ENCODE measurements at regions not wholly inside any gene's neighbourhood (a gene's known extent, or its start where the extent isn't known, plus 50 kb on each side); places are given as distances from the start of the nearest gene placed in this dataset.

DNA sequence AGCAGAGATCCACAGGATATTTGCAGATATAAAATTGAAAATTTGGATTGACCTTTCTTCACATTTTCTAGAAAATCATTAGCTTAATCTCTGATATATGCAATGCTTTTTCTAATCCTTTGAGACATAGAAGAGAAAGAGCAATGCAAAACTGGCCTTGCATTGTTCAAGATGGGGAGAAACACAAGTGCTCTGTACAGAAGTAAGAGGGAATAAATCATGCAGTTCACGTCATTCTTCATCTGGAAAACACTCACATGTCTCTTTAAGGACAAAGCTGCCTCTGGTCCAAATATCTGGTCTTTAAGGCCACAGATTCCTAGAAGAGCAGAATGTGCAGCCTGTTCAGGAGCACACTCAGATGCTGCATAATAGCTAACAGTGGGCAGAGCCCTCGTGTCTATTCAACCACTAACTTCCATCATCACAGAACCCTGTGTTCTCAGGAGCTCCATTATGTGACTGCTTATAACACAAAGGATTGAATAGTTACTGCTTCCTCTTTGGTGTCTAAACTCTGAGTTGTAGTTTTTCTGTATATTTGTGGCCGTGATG is 277.5 kb downstream of the PLK2 start:
- CTCF ChIA-PET: no interaction called here
- intact Hi-C loops (cut with micrococcal nuclease; ENCODE audit: unreplicated experiment): loop anchor here (10.0 kb wide), 2 partner anchors 108 to 688 kb away; no protein-coding TSS in a partner anchor
- Histone ChIP-seq H3K4me3 (ENCODE audit: low read depth in 2 of 2, low read length in 2 of 2) (no peak overlapping the region), H3K36me3 (ENCODE audit: control insufficient read depth, insufficient read depth, low read length) (no peaks in the 10 kb centered on the region; the same call in 1 of the 2 replicates), H3K9me3 (ENCODE audit: control insufficient read depth, insufficient read depth, low read depth, low read length) (no peaks in the 10 kb centered on the region), H3K4me1 (ENCODE audit: control insufficient read depth, insufficient read depth, low read length) (peaks cover 51% of the 10 kb centered on the region), H3K27ac (ENCODE audit: low read length) (peak overlapping the region; percentile 100), H3K27me3 (ENCODE audit: control insufficient read depth, insufficient read depth, low read length) (no peaks in the 10 kb centered on the region)
- no TSS peak for BruUV-seq (replicated peaks)
- ATAC-seq (peak; percentile 65), DNase-seq (ENCODE audit: low read depth, low spot score) (no peak)
- POLR2A ChIA-PET: no interaction called here
- in situ Hi-C loops (cut with HindIII; ENCODE audit: low pct_unique_long_range_greater_than_20kb, low sequenced_read_pairs): no loop called here
- TF ChIP-seq POLR2AphosphoS5 (IDR thresholded peaks at IDR 0.05; ENCODE audit: low read depth, low read length) (no peak), SIN3A (IDR thresholded peaks at IDR 0.05; ENCODE audit: borderline replicate concordance, insufficient read depth, low read depth, low read length) (no peak), TCF7L2 (IDR thresholded peaks at IDR 0.05; ENCODE audit: low read depth, low read length) (no peak), CTCF (IDR thresholded peaks at IDR 0.05) (no peak), REST (IDR thresholded peaks at IDR 0.05; ENCODE audit: insufficient read depth in 1 of 2, low read depth in 2 of 2, low read length in 1 of 2) (no peak)

DNA sequence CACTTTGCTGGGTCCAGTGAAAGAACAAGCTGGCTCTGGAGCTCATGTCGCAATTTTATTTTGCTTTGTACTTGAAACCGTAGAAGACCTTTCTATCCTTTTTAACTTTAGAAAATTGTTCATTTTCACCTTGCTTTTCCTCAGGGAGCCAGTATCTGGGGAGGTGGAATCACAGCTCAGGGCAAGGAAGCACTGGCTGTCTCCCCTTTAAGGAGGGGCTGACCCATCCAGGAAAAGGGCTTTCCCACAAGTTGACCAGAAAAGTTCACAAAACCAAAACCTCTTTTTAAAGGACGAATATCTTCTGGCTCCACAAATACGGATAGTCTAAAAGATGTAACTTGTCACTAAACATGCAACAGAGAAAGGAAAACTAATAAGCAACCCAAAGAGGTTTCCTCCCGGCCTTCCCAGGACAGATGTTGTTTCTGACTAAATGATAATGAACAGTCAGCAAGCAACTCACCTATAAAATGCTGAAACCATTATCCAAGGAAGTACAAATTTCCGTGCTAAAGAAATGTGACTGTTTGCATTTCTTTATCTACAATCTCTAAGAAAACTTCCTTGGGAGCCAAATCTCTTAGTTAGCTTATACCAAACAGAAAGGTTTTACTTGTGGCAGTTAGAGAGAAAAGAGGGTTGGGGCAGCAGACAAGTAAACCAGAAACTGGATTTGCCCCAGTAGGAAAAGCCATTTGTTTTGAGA is 278.2 kb downstream of the PLK2 start:
- ATAC-seq: peak; percentile 74
- TF ChIP-seq REST (IDR thresholded peaks at IDR 0.05; ENCODE audit: insufficient read depth in 1 of 2, low read depth in 2 of 2, low read length in 1 of 2) (no peak), CTCF (IDR thresholded peaks at IDR 0.05) (no peak), TCF7L2 (IDR thresholded peaks at IDR 0.05; ENCODE audit: low read depth, low read length) (no peak), POLR2AphosphoS5 (IDR thresholded peaks at IDR 0.05; ENCODE audit: low read depth, low read length) (peak; percentile 31; the same call in 1 of the 2 replicates), SIN3A (IDR thresholded peaks at IDR 0.05; ENCODE audit: borderline replicate concordance, insufficient read depth, low read depth, low read length) (no peak)
- 0 out of 4 replicates have a peak overlapping the region, but pooled peaks of 1 of the 2 experiments have one; percentile 9 for H3K4me3 ChIP-seq (ENCODE audit: low read depth in 2 of 2, low read length in 2 of 2)
- in situ Hi-C loops (cut with HindIII; ENCODE audit: low pct_unique_long_range_greater_than_20kb, low sequenced_read_pairs): no loop called here
- no peak for DNase-seq (ENCODE audit: low read depth, low spot score)
- H3K27ac ChIP-seq (ENCODE audit: low read length): peak overlapping the region; percentile 100
- intact Hi-C loops (cut with micrococcal nuclease; ENCODE audit: unreplicated experiment): loop anchor here (10.0 kb wide), 2 partner anchors 107 to 687 kb away; no protein-coding TSS in a partner anchor
- no peaks in the 10 kb centered on the region for H3K9me3 ChIP-seq (ENCODE audit: control insufficient read depth, insufficient read depth, low read depth, low read length)
- ChIA-PET CTCF (no interaction called here), POLR2A (no interaction called here)
- peaks cover 45% of the 10 kb centered on the region for H3K4me1 ChIP-seq (ENCODE audit: control insufficient read depth, insufficient read depth, low read length)
- no peaks in the 10 kb centered on the region for H3K27me3 ChIP-seq (ENCODE audit: control insufficient read depth, insufficient read depth, low read length)
- no TSS peak for BruUV-seq (replicated peaks)
- H3K36me3 ChIP-seq (ENCODE audit: control insufficient read depth, insufficient read depth, low read length): no peaks in the 10 kb centered on the region; the same call in 1 of the 2 replicates

Measured in Panc1 (cell line).